GM03348 (cell line): ENCODE measurements at regions not wholly inside any gene's neighbourhood (a gene's known extent, or its start where the extent isn't known, plus 50 kb on each side); places are given as distances from the start of the nearest gene placed in this dataset.
"Not testable (repeated sequence)": the region's sequence is repeated elsewhere in the genome, so short reads cannot be mapped to it uniquely, and the experiment has no call there.

Experiments
- DNase-seq: peaks from one replicate; pipeline ENCODE4 v3.0.0; 2012; ENCODE audit warnings: low spot score

- no peak for DNase-seq
Measured at GRCh38 chrX:95612350-95612749, 1072.3 kb upstream of the DIAPH2 start.

GRCh38 chrX:95622200-95622599 lies 1062.4 kb upstream of the DIAPH2 start:
- DNase-seq = no peak

GRCh38 chrX:95626748-95627147 lies 1057.9 kb upstream of the DIAPH2 start:
- DNase-seq = no peak

GRCh38 chrX:95628796-95629195 lies 1055.8 kb upstream of the DIAPH2 start:
- no peak for DNase-seq

DNA sequence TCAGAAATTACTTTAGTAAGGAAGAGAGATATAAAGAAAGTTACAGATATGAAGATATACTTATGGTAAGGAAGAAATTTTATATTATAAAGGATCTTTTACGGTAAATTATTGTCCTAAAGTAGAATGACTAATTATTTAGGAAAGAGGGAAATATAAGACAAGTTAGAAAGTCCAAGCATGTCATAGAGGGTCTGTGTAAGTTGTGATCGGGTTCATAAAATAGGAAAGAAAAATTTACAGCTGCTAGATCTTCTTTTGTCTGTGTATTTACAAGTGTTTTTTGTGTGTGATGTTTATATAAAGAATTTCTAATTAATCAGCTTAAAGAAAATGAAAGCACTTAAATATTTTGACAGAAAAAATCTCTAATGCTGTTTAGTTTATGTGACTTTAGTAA lies 1054.9 kb upstream of the DIAPH2 start:
- no peak for DNase-seq

- no peak for DNase-seq
Measured at GRCh38 chrX:95640226-95640625, 1044.4 kb upstream of the DIAPH2 start.

DNA sequence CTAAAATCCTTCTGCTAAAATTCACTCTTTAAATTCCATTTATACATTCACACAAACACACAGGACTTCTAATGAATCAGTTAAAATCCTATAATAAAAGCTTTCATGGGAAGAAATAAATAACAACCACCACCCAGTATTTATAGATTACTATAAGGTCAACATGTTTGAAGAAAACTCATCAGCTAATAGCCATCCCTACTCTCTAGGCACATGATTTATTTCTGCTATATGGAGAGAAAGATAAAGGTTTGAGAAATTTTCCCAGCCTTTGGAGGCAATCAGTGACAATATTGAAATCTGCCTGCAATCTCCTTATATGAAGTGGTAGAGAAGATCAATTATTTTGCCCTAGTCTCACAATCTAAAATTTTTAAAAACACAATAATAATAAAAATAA lies 1038.9 kb upstream of the DIAPH2 start:
- no peak for DNase-seq

DNA sequence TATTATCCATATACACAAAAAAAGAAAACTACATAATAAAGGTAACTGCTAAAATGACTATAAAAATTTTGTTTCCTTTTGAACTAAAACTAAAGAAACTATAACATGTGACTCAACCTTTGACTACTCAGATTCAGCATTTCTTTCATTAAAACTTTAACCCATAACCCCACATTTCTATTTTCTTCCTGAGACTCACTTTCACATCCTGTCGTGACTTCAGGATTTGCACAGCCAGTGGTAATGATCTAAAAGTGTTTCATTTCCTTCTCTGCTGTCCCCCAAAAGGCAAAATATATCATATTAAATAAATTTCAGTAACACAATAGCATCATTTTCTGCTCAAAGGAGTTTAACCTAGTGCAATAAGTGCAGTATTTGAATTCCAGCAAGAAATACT lies 1022.4 kb upstream of the DIAPH2 start:
- DNase-seq = no peak

DNA sequence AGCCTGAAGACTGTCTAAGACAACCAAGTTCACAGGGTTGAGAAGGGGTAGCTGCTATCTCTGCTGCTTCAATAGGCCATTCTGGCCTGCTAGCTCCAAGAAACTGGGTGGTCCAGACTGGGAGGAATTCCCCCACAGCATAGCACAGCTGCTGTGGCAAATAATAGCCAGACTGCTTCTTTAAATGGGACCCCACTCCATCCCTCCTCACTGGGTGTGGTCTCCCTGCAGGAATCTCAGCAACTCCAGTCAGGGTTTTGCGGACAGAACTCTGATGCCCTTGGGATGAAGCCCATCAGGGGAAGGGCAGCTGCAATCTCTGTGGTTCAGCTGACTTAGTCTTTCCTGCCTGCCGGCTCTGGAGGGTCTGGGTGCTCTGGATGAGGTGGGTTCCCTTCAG lies 1018.6 kb upstream of the DIAPH2 start:
- no peak for DNase-seq

DNA sequence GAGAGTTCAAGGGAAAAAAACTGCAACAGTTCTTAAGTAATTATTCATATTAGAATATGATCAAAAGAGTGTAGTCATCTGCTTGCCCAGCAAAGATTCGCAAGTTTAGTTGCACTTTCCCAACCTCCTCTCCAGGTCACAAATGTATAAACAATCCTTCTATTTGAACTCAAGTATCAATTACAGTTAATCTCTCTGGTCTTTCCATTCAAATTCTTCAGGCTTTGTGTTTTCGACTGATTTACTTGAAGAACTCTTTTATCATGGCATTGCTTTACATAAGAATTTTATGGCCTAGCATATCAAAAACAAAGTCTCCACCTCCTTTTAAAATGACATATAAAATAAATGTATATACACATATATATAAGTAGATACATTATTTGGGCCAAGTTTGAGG lies 1009.6 kb upstream of the DIAPH2 start:
- DNase-seq = no peak

DNA sequence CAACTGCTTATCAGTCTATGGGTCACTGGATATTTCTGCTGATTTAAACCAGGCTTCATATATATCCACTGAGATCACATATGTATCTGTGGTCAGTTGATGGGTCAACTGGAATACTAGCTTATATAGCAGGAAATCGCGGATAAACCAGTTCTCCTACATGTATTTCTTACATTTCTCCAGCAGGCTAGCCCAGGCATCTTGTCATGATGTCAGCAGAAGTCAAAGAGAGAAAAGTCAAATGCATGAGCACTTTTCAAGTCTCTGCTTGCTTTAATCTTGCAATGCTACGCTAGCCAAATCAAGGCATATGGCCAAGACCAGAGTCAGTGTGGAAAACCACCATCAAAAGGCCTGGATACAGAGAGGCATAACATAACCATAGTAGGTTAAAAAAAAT lies 1008.8 kb upstream of the DIAPH2 start:
- no peak for DNase-seq

GRCh38 chrX:95678679-95679078 lies 1006.0 kb upstream of the DIAPH2 start:
- no peak for DNase-seq

GRCh38 chrX:95693365-95693764 lies 991.3 kb upstream of the DIAPH2 start:
- no peak for DNase-seq

DNA sequence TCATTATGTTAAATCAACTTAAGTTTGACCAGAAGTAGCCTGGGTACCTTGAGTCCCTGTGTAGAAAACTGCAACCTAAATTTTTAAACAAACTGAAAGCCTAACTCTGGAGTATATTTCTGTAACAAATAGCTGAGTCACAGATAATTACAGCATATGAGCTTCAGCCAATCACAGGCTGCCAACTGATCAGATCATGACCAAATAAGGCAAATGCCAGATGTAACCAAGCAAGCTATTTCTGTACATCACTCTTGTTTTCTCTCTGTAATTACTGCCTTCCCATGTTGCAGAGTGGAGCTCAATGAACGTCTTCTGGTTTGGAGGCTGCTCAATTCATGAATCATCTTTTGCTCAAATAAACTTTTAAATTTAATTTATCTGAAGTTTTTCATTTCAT lies 980.9 kb upstream of the DIAPH2 start:
- no peak for DNase-seq

DNA sequence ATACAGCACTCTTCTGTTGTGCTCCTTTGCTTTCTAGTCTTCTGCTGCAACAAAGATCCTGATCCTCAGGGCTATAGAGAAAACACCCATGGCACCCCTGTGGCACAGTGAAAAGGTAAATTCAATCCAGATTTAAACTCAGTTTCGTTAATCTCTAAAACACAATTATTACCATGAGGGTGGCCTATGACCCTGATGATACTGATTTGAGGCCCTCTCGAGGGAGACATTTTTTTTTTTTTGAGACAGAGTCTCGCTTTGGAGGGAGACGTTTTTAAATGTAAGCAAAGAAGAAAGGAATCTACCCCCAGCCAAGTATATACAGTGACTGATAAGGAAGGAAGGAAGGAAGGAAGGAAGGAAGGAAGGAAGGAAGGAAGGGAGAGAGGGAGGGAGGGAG lies 967.8 kb upstream of the DIAPH2 start:
- DNase-seq = no peak

DNA sequence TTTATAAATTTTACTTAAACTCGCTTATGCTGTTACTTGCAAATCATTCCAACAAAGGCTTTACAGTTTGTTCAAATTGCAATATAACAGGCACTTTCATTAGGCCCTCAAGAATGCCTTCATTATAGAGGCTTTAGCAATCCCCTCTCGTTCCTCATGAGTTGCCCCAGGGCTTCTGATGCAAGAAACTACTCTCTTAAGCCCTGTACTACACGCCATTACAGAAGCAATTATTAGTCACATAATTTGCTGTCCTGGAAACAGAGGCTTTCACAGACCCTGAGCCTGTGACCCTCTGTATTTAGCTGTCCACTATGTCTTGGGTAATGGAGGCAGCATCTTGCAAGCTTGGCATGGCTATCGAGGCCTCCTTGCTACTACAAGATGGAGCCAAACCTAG lies 965.9 kb upstream of the DIAPH2 start:
- no peak for DNase-seq

- no peak for DNase-seq
Measured at GRCh38 chrX:95721011-95721410, 963.6 kb upstream of the DIAPH2 start.

DNA sequence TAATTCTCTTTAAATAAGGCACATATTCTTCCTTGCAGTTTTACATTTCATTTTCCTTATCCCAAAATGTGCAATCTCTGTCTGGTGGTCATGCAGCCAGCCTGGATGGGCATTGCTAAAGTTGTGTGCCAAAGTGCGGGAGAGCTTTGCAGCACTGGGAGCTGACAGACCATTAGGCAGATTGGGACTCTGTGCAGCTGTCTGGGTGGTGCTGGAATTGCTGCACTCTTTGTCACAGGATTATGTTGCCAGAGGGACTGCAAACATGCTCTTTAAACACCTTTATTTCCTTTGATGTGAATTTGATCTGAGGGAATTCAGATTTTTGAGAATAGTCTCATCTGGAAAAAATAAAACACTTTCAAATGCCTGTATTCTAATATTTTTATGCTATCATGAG lies 956.2 kb upstream of the DIAPH2 start:
- no peak for DNase-seq

- no peak for DNase-seq
Measured at GRCh38 chrX:95729401-95729800, 955.2 kb upstream of the DIAPH2 start.

DNA sequence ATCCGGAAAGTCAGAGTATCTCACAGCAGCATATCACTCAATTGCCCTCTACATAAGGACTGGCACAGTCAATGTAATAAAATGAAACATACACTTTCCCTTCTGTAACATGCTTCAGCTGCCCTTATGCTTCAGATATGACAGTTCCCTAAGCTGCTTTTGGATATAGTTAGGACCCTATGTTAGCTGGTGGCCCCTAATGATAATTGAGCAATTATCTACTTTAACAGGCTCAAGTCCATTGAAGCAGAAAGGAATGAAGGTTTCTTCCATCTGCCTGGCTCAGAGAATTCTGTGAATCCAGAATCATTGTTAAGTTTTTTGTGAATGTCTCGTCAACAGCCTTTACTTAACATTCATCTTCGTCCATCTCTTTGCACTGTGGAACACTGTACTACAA lies 951.2 kb upstream of the DIAPH2 start:
- no peak for DNase-seq

DNA sequence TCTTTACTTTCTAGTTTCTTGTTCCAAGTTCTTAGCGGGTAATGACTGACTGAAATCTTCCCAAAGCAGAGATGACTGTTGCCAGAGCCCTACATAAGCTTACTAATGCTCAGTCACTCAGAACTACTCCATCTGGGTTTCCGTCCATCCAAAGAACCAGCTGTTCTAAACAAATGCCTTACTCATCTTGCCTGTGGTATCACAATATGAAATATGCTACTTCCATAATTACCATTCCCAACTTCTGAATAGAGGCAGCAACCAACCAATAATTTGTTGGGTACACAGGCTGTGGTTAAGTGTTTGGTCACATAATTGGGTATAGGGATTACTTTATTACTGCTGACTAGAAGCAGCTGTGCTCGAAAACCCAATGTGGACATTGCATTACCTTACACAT lies 930.2 kb upstream of the DIAPH2 start:
- no peak for DNase-seq

GRCh38 chrX:95760356-95760755 lies 924.3 kb upstream of the DIAPH2 start:
- DNase-seq = no peak

GRCh38 chrX:95762716-95763115 lies 921.9 kb upstream of the DIAPH2 start:
- DNase-seq = no peak

GRCh38 chrX:95764972-95765451 lies 919.6 kb upstream of the DIAPH2 start:
- peak; percentile 4 for DNase-seq

GRCh38 chrX:95771198-95771597 lies 913.4 kb upstream of the DIAPH2 start:
- not testable (repeated sequence) for DNase-seq
